GM12878 (cell line): ENCODE measurements at regions not wholly inside any gene's neighbourhood (a gene's known extent, or its start where the extent isn't known, plus 50 kb on each side); places are given as distances from the start of the nearest gene placed in this dataset.

ENCODE experiments used
- ASH2L ChIP-seq: fragments of 300-600, 200-600 bp; sonication (generic); IDR thresholded peaks from 2 replicates; pipeline ENCODE4 v1.6.1; 2017; ENCODE audit warnings: low read depth, mild to moderate bottlenecking, borderline replicate concordance
- BCLAF1 ChIP-seq: fragments of 450-650 bp; IDR thresholded peaks from 2 replicates; pipeline ENCODE4 v1.6.1; 2017; ENCODE audit warnings: antibody characterized with exemption, mild to moderate bottlenecking, moderate library complexity
- CREB1 ChIP-seq: IDR thresholded peaks from 2 replicates; pipeline ENCODE4 v1.6.1; 2012; ENCODE audit warnings: low read depth, mild to moderate bottlenecking, inconsistent platforms
- ELK1 ChIP-seq: IDR thresholded peaks from 2 replicates; pipeline ENCODE4 v1.6.1; 2012; ENCODE audit warnings: low read depth, low read length, improper control_type of control experiment
- FOXM1 ChIP-seq: IDR thresholded peaks from 2 replicates; pipeline ENCODE4 v1.6.1; 2012; ENCODE audit warnings: low read depth, mild to moderate bottlenecking, inconsistent platforms, low read length, moderate library complexity
- HDGF ChIP-seq: fragments of 450-650 bp; IDR thresholded peaks from 2 replicates; pipeline ENCODE4 v1.6.1; 2016; ENCODE audit warnings: antibody characterized with exemption
- KLF5 ChIP-seq: fragments of 450-650 bp; IDR thresholded peaks from 2 replicates; pipeline ENCODE4 v1.6.1; 2014; ENCODE audit warnings: mild to moderate bottlenecking; ENCODE audit not compliant: partially characterized antibody
- MTA2 ChIP-seq: fragments of 450-650 bp; IDR thresholded peaks from 2 replicates; pipeline ENCODE4 v1.6.1; 2016; ENCODE audit warnings: low read depth, mild to moderate bottlenecking, moderate library complexity
- NKRF ChIP-seq: fragments of 450-650 bp; conservative IDR thresholded peaks from 2 replicates; pipeline ENCODE4 v1.6.1; 2017; ENCODE audit warnings: mild to moderate bottlenecking, moderate library complexity
- NR2C2 ChIP-seq: IDR thresholded peaks from 2 replicates; pipeline ENCODE4 v1.6.1; 2011; ENCODE audit warnings: borderline replicate concordance, low read depth; ENCODE audit not compliant: control insufficient read depth, insufficient read length
- PAX8 ChIP-seq: fragments of 450-650 bp; IDR thresholded peaks from 2 replicates; pipeline ENCODE4 v1.6.1; 2017; ENCODE audit warnings: mild to moderate bottlenecking, moderate library complexity
- POLR2AphosphoS5 ChIP-seq: IDR thresholded peaks from 2 replicates; pipeline ENCODE4 v1.6.1; 2011; ENCODE audit warnings: mild to moderate bottlenecking, low read length, inconsistent platforms
- RELA ChIP-seq: fragments of 450-650 bp; IDR thresholded peaks from 2 replicates; pipeline ENCODE4 v1.8.0; 2014; ENCODE audit warnings: borderline replicate concordance; ENCODE audit not compliant: partially characterized antibody
- TAF1 ChIP-seq: IDR thresholded peaks from 2 replicates; pipeline ENCODE4 v1.6.1; 2011; ENCODE audit warnings: mild to moderate bottlenecking, low read depth, low read length, borderline replicate concordance
- ZBED1 ChIP-seq: IDR thresholded peaks from 2 replicates; pipeline ENCODE4 v1.6.1; 2016; ENCODE audit warnings: borderline replicate concordance
- ZNF207 ChIP-seq: fragments of 450-650 bp; IDR thresholded peaks from 2 replicates; pipeline ENCODE4 v1.6.1; 2014; ENCODE audit warnings: antibody characterized with exemption, mild to moderate bottlenecking, borderline replicate concordance
- ZNF592 ChIP-seq: fragments of 450-650 bp; IDR thresholded peaks from 2 replicates; pipeline ENCODE4 v1.6.1; 2017; ENCODE audit warnings: mild to moderate bottlenecking, moderate library complexity

GRCh38 chr2:62340994-62341484, 145.1 kb downstream of the B3GNT2 start (continued):
- no peak for TF ChIP-seq ZNF592
- TF ChIP-seq NKRF: no peak
- no peak for TF ChIP-seq BCLAF1
- peak; percentile 60; the same call in 1 of the 2 replicates for TF ChIP-seq FOXM1
- 0 out of 2 replicates have a peak, but pooled peaks have one; percentile 24 for TF ChIP-seq MTA2
- TF ChIP-seq KLF5: no peak
- TF ChIP-seq TAF1: no peak
- no peak for TF ChIP-seq ELK1
- no peak for TF ChIP-seq ASH2L
- TF ChIP-seq PAX8: no peak
- no peak for TF ChIP-seq POLR2AphosphoS5
- TF ChIP-seq ZBED1: no peak
- TF ChIP-seq NR2C2: no peak
- TF ChIP-seq RELA: no peak
- no peak for TF ChIP-seq HDGF
- TF ChIP-seq CREB1: 0 out of 2 replicates have a peak, but pooled peaks have one; percentile 6
- TF ChIP-seq ZNF207: no peak
